Neural crest cell (in vitro differentiated cells): ENCODE measurements at regions not wholly inside any gene's neighbourhood (a gene's known extent, or its start where the extent isn't known, plus 50 kb on each side); places are given as distances from the start of the nearest gene placed in this dataset.

ENCODE experiments used
- DNase-seq: peaks from one replicate; pipeline ENCODE4 v3.0.0; 2021; ENCODE audit warnings: low read depth, mixed read lengths, low spot score
- H3K27ac Mint-ChIP-seq: one replicate; pipeline ENCODE4 v1.8.0; 2021; ENCODE audit warnings: mild to moderate bottlenecking, mixed read lengths; ENCODE audit not compliant: unreplicated experiment
- H3K27me3 Mint-ChIP-seq: 2 replicates; pipeline ENCODE4 v1.8.0; 2021; ENCODE audit warnings: low read depth, mild to moderate bottlenecking, mixed read lengths
- H3K36me3 Mint-ChIP-seq: 2 replicates; pipeline ENCODE4 v1.8.0; 2021; ENCODE audit warnings: low read depth, mild to moderate bottlenecking, mixed read lengths
- H3K4me1 Mint-ChIP-seq: 2 replicates; pipeline ENCODE4 v1.8.0; 2021; ENCODE audit warnings: mixed read lengths
- H3K4me3 Mint-ChIP-seq: one replicate; pipeline ENCODE4 v1.8.0; 2021; ENCODE audit warnings: mild to moderate bottlenecking, mixed read lengths
- H3K9me3 Mint-ChIP-seq: 2 replicates; pipeline ENCODE4 v1.8.0; 2021; ENCODE audit warnings: mixed read lengths
- CTCF ChIP-seq: fragments of 200-600 bp; sonication (generic); conservative IDR thresholded peaks from 2 replicates; pipeline ENCODE4 v1.5.0; 2021; ENCODE audit warnings: antibody characterized with exemption, mild to moderate bottlenecking

GRCh38 chr3:194925614-194926013 is 239.9 kb downstream of the FAM43A start:
- no peaks in the 10 kb centered on the region for H3K9me3 Mint-ChIP-seq
- peaks cover 17% of the 10 kb centered on the region for H3K4me1 Mint-ChIP-seq
- no peak for TF ChIP-seq CTCF
- no peaks in the 10 kb centered on the region for H3K27me3 Mint-ChIP-seq
- DNase-seq: no peak
- no peaks in the 10 kb centered on the region for H3K36me3 Mint-ChIP-seq
- H3K27ac Mint-ChIP-seq: no peak overlapping the region
- no peak overlapping the region for H3K4me3 Mint-ChIP-seq

DNA sequence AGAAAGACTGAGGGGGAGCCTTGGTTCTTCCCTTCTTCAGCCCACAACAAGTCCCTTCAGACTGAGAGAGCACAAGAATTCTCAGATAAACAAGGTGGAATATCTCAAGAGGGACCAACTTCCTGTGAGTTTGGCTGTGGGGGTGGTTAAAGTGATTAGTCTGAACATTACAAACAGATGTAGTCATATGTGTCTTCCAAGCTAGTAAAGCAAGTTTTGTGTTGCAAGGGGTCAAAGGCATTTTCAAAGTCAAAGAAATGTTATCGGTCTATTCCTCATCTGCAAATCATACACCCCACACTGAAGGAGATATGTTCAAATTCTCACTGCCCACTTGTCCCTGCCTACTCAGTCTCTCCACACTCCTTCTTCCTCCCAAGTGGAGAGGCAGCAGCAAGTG is 242.5 kb downstream of the FAM43A start:
- no peaks in the 10 kb centered on the region for H3K27me3 Mint-ChIP-seq
- H3K36me3 Mint-ChIP-seq: peaks cover 3% of the 10 kb centered on the region
- no peak for TF ChIP-seq CTCF
- peaks cover 17% of the 10 kb centered on the region for H3K4me1 Mint-ChIP-seq
- no peak overlapping the region for H3K4me3 Mint-ChIP-seq
- no peak for DNase-seq
- H3K27ac Mint-ChIP-seq: no peak overlapping the region
- H3K9me3 Mint-ChIP-seq: peaks cover 9% of the 10 kb centered on the region

GRCh38 chr3:194928831-194929577 is 243.3 kb downstream of the FAM43A start:
- peaks cover 17% of the 10 kb centered on the region for H3K4me1 Mint-ChIP-seq

DNA sequence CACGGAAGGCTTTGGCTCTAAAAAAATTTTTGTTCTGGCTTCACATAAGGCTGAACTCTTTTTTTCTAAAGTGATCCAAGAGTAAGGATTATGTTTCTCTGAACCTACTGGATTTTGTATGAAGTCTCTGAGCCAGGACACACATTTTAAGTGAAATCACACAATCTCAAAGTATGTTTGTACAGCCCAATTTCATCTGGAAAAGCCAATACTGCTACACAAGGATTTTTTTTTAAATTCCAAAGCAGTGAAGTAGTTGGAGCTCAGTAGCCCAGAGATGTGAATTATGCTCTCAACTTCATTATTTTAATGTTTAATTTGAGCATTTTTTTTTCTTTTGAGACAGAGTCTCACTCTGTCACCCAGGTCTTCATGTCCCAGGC is 243.9 kb downstream of the FAM43A start:
- peaks cover 3% of the 10 kb centered on the region for H3K36me3 Mint-ChIP-seq
- H3K27ac Mint-ChIP-seq: no peak overlapping the region
- no peak overlapping the region for H3K4me3 Mint-ChIP-seq
- no peak for DNase-seq
- peaks cover 9% of the 10 kb centered on the region for H3K9me3 Mint-ChIP-seq
- H3K27me3 Mint-ChIP-seq: no peaks in the 10 kb centered on the region
- TF ChIP-seq CTCF: peak; percentile 5
- H3K4me1 Mint-ChIP-seq: peaks cover 17% of the 10 kb centered on the region

More at GRCh38 chr3:194928831-194929577, 243.3 kb downstream of the FAM43A start:
- peak; percentile 23 for DNase-seq
- Mint-ChIP-seq H3K4me3 (no peak overlapping the region), H3K36me3 (peaks cover 3% of the 10 kb centered on the region), H3K9me3 (peaks cover 9% of the 10 kb centered on the region), H3K27me3 (no peaks in the 10 kb centered on the region), H3K27ac (no peak overlapping the region)
- TF ChIP-seq CTCF: peak; percentile 68

DNA sequence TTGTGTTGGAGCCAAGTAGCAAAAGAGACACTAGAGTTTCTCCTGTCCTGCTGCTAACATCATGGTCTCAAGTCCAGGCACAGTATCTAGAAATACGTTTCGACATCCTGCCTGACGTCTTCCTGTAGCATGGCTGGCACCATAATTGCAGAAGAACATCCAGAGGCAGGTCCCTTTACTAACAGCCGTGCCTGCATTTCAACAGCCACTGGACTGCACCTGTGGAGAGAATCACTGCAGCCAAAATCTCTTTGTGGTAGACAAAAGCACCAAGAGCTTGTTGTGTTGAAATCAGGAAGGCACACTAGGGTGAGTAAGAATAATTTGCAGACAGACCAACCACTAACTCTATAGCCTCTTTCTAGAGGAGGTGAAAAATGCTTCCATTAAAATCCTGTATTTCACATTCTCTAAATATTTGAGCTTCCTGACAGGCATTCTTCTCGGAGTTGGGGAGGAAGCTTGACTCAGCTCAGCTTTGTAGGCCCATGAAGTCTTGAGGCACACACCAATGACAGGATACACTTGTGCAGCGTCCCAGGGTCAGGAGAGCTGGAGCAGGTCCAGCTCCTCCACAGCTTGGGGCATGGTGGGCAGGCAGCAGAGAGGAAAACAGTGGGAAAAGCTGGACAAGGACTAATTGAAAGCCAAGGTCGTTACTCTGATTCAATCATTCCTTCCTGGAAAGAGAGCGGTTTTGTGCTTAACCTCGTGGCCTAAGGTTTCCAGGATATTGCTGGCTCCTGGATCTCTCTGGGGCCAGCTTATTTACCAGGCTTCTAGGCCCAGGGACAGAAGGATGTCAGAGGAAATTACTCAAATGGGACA is 244.9 kb downstream of the FAM43A start:
- Mint-ChIP-seq H3K4me1 (peaks cover 12% of the 10 kb centered on the region), H3K27me3 (no peaks in the 10 kb centered on the region), H3K36me3 (peaks cover 3% of the 10 kb centered on the region), H3K27ac (peak overlapping the region; percentile 8), H3K9me3 (peaks cover 9% of the 10 kb centered on the region), H3K4me3 (no peak overlapping the region)
- no peak for DNase-seq
- TF ChIP-seq CTCF: no peak
